ENCODE measurements at regions not wholly inside any gene's neighbourhood (a gene's known extent, or its start where the extent isn't known, plus 50 kb on each side); places are given as distances from the start of the nearest gene placed in this dataset.

- TF ChIP-seq EZH2 (IDR thresholded peaks at IDR 0.05) (no peak), POLR2AphosphoS5 (IDR thresholded peaks at IDR 0.05; ENCODE audit: borderline replicate concordance, low read depth, low read length) (no peak), FOXP2 (optimal IDR thresholded peaks at IDR 0.05; ENCODE audit: control extremely low read depth, extremely low read length, insufficient read depth) (no peak)
Observed at GRCh38 chr7:49483142-49483541, 290.3 kb upstream of the VWC2 start.
